NOMO-1 (cell line): ENCODE measurements at regions not wholly inside any gene's neighbourhood (a gene's known extent, or its start where the extent isn't known, plus 50 kb on each side); places are given as distances from the start of the nearest gene placed in this dataset.

ENCODE experiments used
- DNase-seq, 2 experiments: peaks; one replicate each; lab custom pipeline; 2025; ENCODE audit not compliant: unreplicated experiment in 2 of 2; lab: John Stamatoyannopoulos, UW

- DNase-seq, result no peak
Measured at GRCh38 chr4:107192601-107193000, 156.5 kb upstream of the DKK2 start.

DNA sequence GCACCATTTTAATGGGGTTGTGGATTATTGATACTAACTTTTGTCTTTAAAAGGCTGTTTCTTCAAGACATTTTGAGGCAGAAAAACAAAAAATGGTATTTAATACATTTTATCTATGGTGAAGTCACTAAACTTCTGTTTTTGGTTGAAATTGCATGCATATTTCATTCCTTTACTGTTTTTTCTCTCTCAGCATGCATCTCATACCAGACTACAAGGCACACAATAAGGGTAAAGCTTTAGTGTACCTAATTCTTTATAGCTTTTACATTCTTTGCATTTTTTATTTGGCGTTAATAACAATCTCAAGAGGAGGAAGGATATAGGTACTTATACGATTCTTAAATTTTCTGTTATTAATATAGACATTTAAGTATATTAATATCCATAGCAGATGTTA lies 151.0 kb upstream of the DKK2 start:
- no peak for DNase-seq

GRCh38 chr4:107183155-107183774 lies 147.2 kb upstream of the DKK2 start:
- peak; percentile 12 to 70 for DNase-seq

DNA sequence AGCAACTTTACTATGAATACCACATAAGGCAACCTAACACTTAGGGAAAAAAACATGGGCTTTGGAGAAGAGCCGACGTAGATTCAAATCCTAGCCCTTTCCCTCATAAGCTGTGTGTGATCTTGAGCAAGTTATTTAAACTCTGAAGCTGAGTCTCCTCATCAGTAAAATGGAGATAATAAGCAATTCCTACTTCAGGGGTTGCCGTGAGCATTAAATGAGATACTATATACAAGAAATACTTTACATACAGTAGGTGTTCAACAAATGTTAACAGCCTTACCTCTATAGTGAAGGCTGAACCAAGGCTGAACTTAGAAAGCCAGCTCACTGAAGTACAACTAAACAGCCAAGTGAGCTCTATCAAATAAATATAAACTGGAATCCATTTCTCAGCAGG lies 146.2 kb upstream of the DKK2 start:
- DNase-seq, result no peak

DNA sequence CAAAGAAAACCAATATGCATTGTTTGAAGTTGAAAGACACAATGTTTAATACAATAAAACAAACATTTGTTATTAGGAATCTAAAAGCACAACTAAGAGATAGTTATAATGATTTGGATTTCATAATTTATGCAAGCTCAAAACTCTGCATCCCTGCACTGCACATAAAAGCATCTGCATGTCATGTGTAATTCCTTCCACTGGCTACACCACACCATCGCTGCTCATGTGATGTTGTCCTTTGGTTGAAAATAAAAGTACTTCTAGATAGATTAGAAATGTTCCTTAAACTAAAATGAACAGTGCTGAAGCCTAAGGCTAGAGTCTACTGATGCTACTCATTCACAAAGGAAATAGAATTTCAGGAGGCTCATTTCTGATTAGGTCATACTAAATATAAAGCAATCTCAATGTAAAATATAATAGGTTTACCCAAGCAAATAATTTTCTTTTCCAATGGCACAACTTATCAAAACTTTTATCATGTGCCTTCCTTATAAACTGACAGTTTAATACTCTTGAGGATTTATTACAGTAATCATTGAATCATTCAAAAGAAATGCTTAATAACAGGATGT lies 130.8 kb upstream of the DKK2 start:
- DNase-seq, result no peak

- no peak for DNase-seq
Measured at GRCh38 chr4:107166181-107166580, 130.1 kb upstream of the DKK2 start.

DNA sequence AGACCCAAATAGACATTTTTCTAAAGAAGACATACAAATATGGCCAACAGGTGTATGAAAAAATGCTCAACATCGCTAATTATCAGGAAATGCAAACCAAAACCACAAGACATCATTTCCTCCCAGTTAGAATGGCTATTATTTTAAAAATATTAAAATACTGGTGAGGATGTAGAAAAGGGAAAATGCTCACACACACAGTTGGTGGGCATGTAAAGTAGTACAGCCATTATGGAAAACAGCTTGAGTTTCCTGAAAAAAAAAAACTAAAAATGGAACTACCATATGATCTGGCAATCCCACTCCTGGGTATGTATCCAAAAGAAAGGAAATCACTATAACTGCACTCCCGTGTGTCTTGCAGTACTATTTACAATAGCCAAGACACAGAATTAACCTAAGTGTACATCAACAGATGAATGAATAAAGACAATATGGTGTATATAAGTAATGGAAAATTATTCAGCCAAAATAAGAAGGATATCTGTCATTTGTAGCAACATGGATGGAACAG lies 128.9 kb upstream of the DKK2 start:
- no peak for DNase-seq

GRCh38 chr4:107156443-107156842 lies 120.3 kb upstream of the DKK2 start:
- no peak for DNase-seq

GRCh38 chr4:107155366-107155765 lies 119.3 kb upstream of the DKK2 start:
- no peak for DNase-seq

GRCh38 chr4:107153956-107154355 lies 117.8 kb upstream of the DKK2 start:
- no peak for DNase-seq

GRCh38 chr4:107153228-107153627 lies 117.1 kb upstream of the DKK2 start:
- no peak for DNase-seq

GRCh38 chr4:107151173-107151572 lies 115.1 kb upstream of the DKK2 start:
- no peak for DNase-seq

DNA sequence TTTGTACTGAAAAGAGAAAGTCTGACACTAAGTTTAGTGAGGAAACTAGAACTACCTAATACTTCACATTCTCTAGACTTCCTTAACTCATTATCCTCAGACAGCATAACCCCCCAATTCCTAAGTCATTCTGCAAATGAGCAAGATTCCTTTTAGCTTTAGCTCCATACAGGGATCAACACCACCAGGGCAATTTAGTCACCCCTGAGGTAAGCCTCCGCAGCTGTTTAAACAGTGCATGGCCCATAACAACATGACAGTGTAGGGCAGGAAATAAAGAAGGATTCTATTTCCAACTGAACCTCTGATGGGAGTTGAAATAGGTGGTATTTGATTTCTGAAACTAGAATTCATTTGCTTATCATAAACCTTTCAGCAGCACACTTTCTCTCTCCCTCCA lies 112.8 kb upstream of the DKK2 start:
- DNase-seq, result no peak

- no peak for DNase-seq
Measured at GRCh38 chr4:107147873-107148272, 111.8 kb upstream of the DKK2 start.

DNA sequence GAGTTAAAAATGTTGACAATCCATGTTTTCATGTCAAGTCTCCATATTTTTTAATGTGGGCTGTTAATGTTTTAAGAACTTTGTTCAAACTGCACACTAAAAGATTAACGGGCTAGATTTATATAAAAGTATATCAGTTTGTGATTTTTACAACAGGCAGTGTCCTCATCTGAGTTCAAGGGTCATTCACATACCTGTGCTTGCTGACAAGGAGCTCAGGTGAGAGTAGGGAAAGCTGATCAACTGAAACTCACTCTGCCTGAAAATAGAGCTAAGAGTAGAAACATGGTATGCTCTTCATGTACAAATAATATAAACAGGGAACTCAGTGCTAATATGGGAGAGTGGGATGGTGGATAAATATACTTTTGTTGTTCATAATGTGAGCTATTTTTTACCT lies 102.3 kb upstream of the DKK2 start:
- DNase-seq, result no peak

DNA sequence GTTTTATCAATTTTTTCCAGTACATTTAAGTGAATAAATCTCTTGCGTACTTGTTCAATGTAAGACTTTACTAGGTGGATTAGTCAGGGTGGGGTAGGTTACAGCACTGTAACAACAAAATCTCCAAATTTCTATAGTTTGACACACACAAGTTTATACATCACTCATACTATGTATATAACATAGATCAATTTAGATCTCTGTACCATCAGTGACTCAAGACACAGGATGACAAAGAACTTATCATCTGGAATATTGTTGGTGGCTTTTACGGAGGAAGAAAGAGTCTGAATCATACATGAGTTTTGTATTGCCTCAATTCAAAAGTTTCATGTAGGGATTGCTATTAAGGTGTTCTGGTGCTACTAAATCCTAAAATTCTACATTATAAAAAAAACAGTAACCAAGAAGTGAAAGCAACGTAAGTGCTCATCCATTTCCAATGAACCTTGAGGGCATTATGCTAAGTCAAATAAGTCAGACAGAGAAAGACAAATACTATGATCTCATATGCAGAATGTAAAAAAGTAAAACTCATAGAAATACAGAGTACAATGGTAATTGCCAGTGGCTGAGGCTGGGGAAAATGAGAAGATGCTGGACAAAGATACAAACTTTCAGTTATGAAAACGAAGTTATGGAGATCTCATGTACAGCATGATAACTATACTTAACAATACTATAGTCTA lies 98.0 kb upstream of the DKK2 start:
- DNase-seq, result no peak

GRCh38 chr4:107131295-107131694 lies 95.2 kb upstream of the DKK2 start:
- DNase-seq, result no peak

DNA sequence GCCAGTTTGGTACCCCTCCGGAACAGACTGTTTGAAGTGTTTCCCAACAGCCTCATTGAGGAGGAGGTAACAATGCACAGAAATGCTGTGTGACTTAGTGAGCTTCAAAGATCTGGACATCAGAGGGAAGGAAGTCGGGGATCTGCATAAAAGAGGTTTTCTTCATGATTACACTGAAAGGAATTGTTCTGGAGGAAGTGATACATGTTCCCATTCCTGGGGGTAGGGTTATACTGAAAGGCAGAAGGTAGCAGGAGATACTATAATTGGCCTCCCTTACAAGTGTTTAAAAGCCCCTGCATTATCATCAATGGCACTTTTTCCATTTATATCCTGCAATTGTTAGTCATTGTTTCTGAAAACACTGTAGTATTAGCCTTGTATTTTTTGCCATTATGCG lies 94.0 kb upstream of the DKK2 start:
- DNase-seq, result no peak

DNA sequence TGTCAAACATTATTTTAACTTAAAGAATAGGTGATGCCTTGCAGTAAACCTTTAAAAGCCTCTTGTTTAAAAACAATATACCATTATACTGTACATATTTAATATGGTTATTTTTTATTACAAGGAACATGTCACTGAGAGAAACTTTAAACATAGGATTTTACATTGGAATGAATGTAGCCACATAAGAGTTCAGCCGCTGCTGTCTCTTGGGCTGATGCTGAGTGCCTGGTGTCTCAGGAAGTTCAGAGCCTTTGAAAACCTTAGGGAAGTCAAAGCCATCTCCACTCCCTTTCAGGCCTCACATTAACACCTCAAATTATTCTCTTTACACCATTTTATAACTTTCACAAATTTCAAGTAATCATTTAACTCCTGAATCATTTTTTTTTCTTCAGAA lies 93.5 kb upstream of the DKK2 start:
- no peak for DNase-seq

GRCh38 chr4:107129076-107129475 lies 93.0 kb upstream of the DKK2 start:
- DNase-seq, result no peak

GRCh38 chr4:107128116-107128515 lies 92.0 kb upstream of the DKK2 start:
- no peak for DNase-seq

DNA sequence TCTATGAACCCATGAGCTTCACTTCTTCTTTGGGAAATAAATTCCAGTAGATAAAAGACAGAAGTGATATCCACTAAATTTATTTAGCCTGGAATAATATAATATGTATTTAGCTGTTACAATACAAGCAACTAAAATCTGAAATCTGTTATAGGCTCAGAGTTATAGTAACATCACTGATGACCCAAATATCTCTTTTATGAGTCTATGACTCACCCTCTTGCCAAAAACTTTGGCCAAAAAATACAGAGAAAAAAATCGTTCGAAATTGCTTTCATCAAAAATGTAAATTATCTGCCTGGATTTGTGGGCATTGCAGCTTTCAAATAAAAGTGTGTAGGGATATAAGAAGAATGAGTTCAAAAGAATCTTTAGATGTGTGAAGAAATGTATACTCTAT lies 89.4 kb upstream of the DKK2 start:
- DNase-seq, result no peak
